ENCODE measurements at regions not wholly inside any gene's neighbourhood (a gene's known extent, or its start where the extent isn't known, plus 50 kb on each side); places are given as distances from the start of the nearest gene placed in this dataset.
"Not testable (repeated sequence)": the region's sequence is repeated elsewhere in the genome, so short reads cannot be mapped to it uniquely, and the experiment has no call there.

DNA sequence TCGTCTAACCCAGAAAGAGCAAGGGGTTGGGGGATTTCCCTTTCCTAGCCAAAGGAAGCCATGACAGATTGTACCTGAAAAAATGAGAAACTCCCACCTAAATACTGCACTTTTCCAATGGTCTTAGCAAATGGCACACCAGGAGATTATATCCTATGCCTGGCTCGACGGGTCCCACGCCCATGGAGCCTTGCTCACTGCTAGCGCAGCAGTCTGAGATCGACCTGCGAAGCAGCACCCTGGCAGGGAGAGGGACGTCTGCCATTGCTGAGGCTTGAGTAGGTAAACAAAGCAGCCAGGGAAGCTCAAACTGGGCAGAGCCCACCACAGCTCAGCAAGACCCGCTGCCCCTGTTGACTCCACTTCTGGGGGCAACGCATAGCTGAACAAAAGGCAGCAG lies 89.9 kb downstream of the MTERF1 start:
- not testable (repeated sequence) for TF ChIP-seq EZH2 (IDR thresholded peaks at IDR 0.05); POLR2AphosphoS5 (IDR thresholded peaks at IDR 0.05; ENCODE audit: borderline replicate concordance, low read depth, low read length)

Measured in SK-N-MC (cell line).